ENCODE measurements at regions not wholly inside any gene's neighbourhood (a gene's known extent, or its start where the extent isn't known, plus 50 kb on each side); places are given as distances from the start of the nearest gene placed in this dataset.

DNA sequence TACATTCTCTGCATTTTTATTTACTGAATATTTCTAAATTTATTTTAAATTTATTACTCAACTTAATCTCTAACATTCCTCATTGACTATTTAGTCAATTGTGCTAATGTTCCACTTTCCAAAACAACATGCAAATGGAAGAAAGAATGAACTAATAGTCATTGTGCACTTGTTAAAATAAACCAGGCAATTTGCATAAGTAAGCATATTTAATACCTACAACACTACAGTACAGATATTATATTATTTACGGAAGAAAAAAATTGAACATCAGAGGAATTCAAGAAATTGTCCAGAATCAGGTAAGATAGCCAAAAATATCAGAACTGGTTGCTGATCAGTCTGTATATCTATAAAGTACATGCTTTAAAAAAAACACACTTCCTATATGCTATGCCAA lies 320.5 kb downstream of the CENPW start:
- no peak overlapping the region for H3T11ph ChIP-seq (ENCODE audit: low read length)
- H3K79me1 ChIP-seq (ENCODE audit: insufficient read depth, low read depth, low read length, poor library complexity, severe bottlenecking), result no peaks in the 10 kb centered on the region
- DNase-seq, result no peak
- no peak overlapping the region for H2BK5ac ChIP-seq (ENCODE audit: insufficient read length, low read length)
- Mint-ChIP-seq H3K36me3 (ENCODE audit: insufficient read depth in 1 of 3, low read depth in 3 of 3) (peaks cover 0 to 7% (median 3%) of the 10 kb centered on the region in 3 experiments; a peak in 3 of 7 replicates), H3K4me1 (no peaks in the 10 kb centered on the region), H3K4me3 (no peak overlapping the region), H3K27ac (no peak overlapping the region), H3K27me3 (ENCODE audit: low read depth) (no peaks in the 10 kb centered on the region; the same call in 1 of the 2 replicates), H3K9me3 (peaks cover 9 to 10% of the 10 kb centered on the region in 2 experiments; a peak in 4 of 5 replicates)
- no peak overlapping the region for H3K9ac ChIP-seq (ENCODE audit: extremely low read depth, insufficient read length, low read length)
- no peaks in the 10 kb centered on the region for H3K27me3 ChIP-seq (ENCODE audit: insufficient read depth, low read length)
- TF ChIP-seq CTCF (conservative IDR thresholded peaks at IDR 0.05), result no peak
- no peak overlapping the region for H2AK5ac ChIP-seq (ENCODE audit: insufficient read length, low read length)
- H4K20me1 ChIP-seq (ENCODE audit: control insufficient read depth, insufficient read depth, insufficient read length), result no peaks in the 10 kb centered on the region
- H2BK15ac ChIP-seq (ENCODE audit: low read depth, low read length), result no peak overlapping the region
- no peaks in the 10 kb centered on the region for H3K79me2 ChIP-seq (ENCODE audit: insufficient read depth, low read length)
- H2BK12ac ChIP-seq (ENCODE audit: insufficient read length, low read depth, low read length), result no peak overlapping the region
- H2BK20ac ChIP-seq (ENCODE audit: low read depth, low read length, poor library complexity, severe bottlenecking), result no peak overlapping the region
- no CpG with 5 or more reads among the region's 1 CpG for WGBS (ENCODE audit: extremely low coverage, insufficient read length, low lambda C conversion rate)
- H3K4me2 ChIP-seq (ENCODE audit: insufficient read depth, insufficient read length, low read length), result no peak overlapping the region
- H3K56ac ChIP-seq (ENCODE audit: insufficient read length, low read depth, low read length), result no peak overlapping the region
- H2BK120ac ChIP-seq (ENCODE audit: low read depth, low read length, poor library complexity, severe bottlenecking), result no peak overlapping the region
- no peak overlapping the region for H3K14ac ChIP-seq (ENCODE audit: insufficient read depth, low read length)
- no peak overlapping the region for H3K18ac ChIP-seq (ENCODE audit: insufficient read length, low read depth, low read length)
- no peak overlapping the region for H4K5ac ChIP-seq (ENCODE audit: insufficient read length, low read depth, low read length)
- no peak overlapping the region for H3K23ac ChIP-seq (ENCODE audit: insufficient read length, low read depth, low read length)
- H3K4me1 ChIP-seq (ENCODE audit: insufficient read depth, low read length), result no peaks in the 10 kb centered on the region
- H3K27ac ChIP-seq (ENCODE audit: insufficient read length, low read depth, low read length), result no peak overlapping the region
- H2AFZ ChIP-seq (ENCODE audit: low read length), result no peak overlapping the region
- no peak overlapping the region for H4K91ac ChIP-seq (ENCODE audit: insufficient read length, low read depth, low read length)
- H3K23me2 ChIP-seq (ENCODE audit: insufficient read length, low read depth, low read length, poor library complexity, severe bottlenecking), result no peaks in the 10 kb centered on the region
- H3K9me3 ChIP-seq (ENCODE audit: control insufficient read depth, low read depth, low read length), result no peaks in the 10 kb centered on the region
- no peak overlapping the region for H4K8ac ChIP-seq (replicated peaks; ENCODE audit: insufficient read length, low read depth, low read length)
- H3K4ac ChIP-seq (ENCODE audit: low read depth, low read length), result no peak overlapping the region

All from H9 (cell line).